ENCODE measurements at regions not wholly inside any gene's neighbourhood (a gene's known extent, or its start where the extent isn't known, plus 50 kb on each side); places are given as distances from the start of the nearest gene placed in this dataset.
A peak's percentile ranks its signal among the peaks of the same experiment; 100 is the strongest.

DNA sequence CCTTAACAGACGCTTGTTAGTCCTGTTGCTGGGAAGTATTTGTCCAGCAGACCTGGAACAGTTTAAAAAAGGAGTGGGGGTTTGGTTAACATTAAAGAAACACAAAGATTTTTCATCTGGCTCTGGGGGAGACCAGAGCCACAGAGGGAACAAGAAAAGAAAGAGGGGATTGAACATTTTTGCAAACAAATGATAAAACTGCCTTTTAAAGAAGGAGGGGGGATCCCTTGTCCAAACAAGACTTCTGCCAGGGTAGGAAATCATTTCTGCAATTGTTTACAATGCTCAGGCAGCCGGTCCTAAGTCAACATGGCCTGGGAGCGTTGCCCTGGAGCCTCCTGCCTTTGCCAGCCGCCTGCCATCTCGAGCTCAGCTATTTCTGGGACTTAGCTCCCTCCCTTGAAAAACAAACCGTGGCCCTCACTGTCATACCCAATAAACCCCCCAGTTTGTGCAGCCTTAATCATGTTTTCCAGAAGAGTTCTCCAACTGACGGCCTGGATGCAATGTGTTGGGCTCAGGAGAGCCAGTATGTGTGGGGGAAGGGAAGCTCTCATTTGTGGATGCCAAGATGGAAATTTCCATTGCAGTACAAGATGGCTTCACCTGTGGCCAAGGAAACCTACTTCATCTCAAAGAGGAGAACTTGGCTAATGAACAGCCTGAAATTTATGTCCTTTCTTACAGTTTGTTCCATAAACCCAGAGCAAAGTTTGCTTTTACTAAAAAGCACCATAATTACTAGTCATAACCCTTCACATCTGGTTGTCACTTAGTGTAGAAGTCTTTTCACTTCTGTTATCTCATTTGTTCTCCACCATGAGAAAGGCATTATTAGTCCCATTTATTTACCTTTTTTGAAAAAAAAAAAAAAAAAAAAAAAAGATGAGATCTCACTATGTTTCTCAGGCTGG, 75.9 kb upstream of the RNU6-1 start:
- Histone ChIP-seq H3K27ac (ENCODE audit: insufficient read depth, low read length) (no peak overlapping the region), H3K9ac (ENCODE audit: insufficient read depth, low read length) (no peak overlapping the region), H3K36me3 (ENCODE audit: control insufficient read depth, insufficient read depth, low read length) (no peaks in the 10 kb centered on the region), H3K27me3 (ENCODE audit: control insufficient read depth, insufficient read depth, low read length) (no peaks in the 10 kb centered on the region), H2AFZ (ENCODE audit: low read length) (no peak overlapping the region), H3K9me3 (ENCODE audit: control insufficient read depth, insufficient read depth, low read depth, low read length) (no peaks in the 10 kb centered on the region), H3K4me2 (ENCODE audit: extremely low read depth, insufficient read depth, low read length) (peak overlapping the region; percentile 45), H3K79me2 (ENCODE audit: control insufficient read depth, insufficient read depth, low read length) (no peaks in the 10 kb centered on the region), H4K20me1 (ENCODE audit: control insufficient read depth, extremely low read depth, insufficient read depth, low read length) (no peaks in the 10 kb centered on the region), H3K4me1 (ENCODE audit: control insufficient read depth, extremely low read depth, insufficient read depth, low read length) (no peaks in the 10 kb centered on the region), H3K4me3 (replicated peaks in 1 of 4; ENCODE audit: control extremely low read depth in 1 of 4, insufficient read depth in 1 of 4, low read depth in 3 of 4, low read length in 4 of 4) (no peak overlapping the region)
- no peak for TF ChIP-seq EZH2 (IDR thresholded peaks at IDR 0.05; ENCODE audit: low read length, missing control alignments)
- DNase-seq (ENCODE audit: low read depth in 2 of 2) = peak in 1 of 2 donors; percentile 43

DNA sequence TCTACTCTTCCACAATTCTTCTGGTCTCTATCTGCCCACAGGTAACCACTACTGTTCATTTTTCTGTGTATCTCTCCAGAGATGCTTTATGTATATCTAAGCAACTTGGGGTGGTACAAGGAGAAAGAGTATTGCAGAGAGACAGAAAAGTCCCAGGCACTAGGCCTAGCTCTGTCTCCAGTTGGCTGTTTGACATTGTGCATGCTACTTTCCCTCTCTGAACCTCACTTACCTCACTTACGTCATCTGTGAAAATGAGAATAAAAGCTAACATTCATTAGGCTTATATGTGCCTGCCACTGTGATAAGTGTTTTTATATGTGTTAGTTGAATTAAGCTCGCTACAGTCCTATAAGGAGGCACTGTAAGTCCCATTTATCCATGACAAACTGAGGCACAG, 76.7 kb upstream of the RNU6-1 start:
- no peak overlapping the region for H3K9ac ChIP-seq (ENCODE audit: insufficient read depth, low read length)
- no peak overlapping the region for H2AFZ ChIP-seq (ENCODE audit: low read length)
- H3K9me3 ChIP-seq (ENCODE audit: control insufficient read depth, insufficient read depth, low read depth, low read length) = no peaks in the 10 kb centered on the region

DNA sequence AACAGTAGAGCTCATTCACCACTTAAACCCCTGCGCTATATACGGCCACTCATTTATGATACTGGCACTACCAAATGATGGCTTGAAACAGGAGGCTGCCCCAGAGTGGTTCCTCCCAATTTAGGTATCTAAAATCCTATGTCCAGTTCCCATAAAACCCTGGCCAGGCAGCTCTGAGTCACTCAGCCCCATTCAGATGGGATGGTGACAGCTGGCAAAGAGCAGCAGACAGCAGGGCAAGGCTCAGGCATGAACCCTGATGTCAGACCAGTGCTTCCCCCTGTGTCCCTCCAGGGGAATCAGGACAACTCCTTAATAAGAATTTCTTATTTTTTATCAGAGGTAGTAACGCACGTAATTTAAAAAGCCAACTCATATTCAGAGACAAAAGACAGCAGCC, 77.2 kb upstream of the RNU6-1 start:
- Histone ChIP-seq H3K4me1 (ENCODE audit: control insufficient read depth, extremely low read depth, insufficient read depth, low read length) (no peaks in the 10 kb centered on the region), H2AFZ (ENCODE audit: low read length) (no peak overlapping the region)

More for the DNA sequence above, 76.7 kb upstream of the RNU6-1 start:
- Histone ChIP-seq H3K4me2 (ENCODE audit: extremely low read depth, insufficient read depth, low read length) (no peak overlapping the region), H3K4me1 (ENCODE audit: control insufficient read depth, extremely low read depth, insufficient read depth, low read length) (no peaks in the 10 kb centered on the region), H3K4me3 (replicated peaks in 1 of 4; ENCODE audit: control extremely low read depth in 1 of 4, insufficient read depth in 1 of 4, low read depth in 3 of 4, low read length in 4 of 4) (no peak overlapping the region), H3K36me3 (ENCODE audit: control insufficient read depth, insufficient read depth, low read length) (no peaks in the 10 kb centered on the region), H3K27me3 (ENCODE audit: control insufficient read depth, insufficient read depth, low read length) (no peaks in the 10 kb centered on the region), H3K27ac (ENCODE audit: insufficient read depth, low read length) (no peak overlapping the region), H4K20me1 (ENCODE audit: control insufficient read depth, extremely low read depth, insufficient read depth, low read length) (no peaks in the 10 kb centered on the region), H3K79me2 (ENCODE audit: control insufficient read depth, insufficient read depth, low read length) (no peaks in the 10 kb centered on the region)
- no peak for DNase-seq (ENCODE audit: low read depth in 2 of 2)
- no peak for TF ChIP-seq EZH2 (IDR thresholded peaks at IDR 0.05; ENCODE audit: low read length, missing control alignments)
- TF ChIP-seq, protein P1, sequence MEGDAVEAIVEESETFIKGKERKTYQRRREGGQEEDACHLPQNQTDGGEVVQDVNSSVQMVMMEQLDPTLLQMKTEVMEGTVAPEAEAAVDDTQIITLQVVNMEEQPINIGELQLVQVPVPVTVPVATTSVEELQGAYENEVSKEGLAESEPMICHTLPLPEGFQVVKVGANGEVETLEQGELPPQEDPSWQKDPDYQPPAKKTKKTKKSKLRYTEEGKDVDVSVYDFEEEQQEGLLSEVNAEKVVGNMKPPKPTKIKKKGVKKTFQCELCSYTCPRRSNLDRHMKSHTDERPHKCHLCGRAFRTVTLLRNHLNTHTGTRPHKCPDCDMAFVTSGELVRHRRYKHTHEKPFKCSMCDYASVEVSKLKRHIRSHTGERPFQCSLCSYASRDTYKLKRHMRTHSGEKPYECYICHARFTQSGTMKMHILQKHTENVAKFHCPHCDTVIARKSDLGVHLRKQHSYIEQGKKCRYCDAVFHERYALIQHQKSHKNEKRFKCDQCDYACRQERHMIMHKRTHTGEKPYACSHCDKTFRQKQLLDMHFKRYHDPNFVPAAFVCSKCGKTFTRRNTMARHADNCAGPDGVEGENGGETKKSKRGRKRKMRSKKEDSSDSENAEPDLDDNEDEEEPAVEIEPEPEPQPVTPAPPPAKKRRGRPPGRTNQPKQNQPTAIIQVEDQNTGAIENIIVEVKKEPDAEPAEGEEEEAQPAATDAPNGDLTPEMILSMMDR (conservative IDR thresholded peaks at IDR 0.05 in 1 of 2, IDR thresholded peaks at IDR 0.05 in 1 of 2; ENCODE audit: low read depth in 1 of 2, low read length in 2 of 2) = no peak

More for the DNA sequence above, 77.2 kb upstream of the RNU6-1 start:
- no peak overlapping the region for H3K27ac ChIP-seq (ENCODE audit: insufficient read depth, low read length)
- no peaks in the 10 kb centered on the region for H4K20me1 ChIP-seq (ENCODE audit: control insufficient read depth, extremely low read depth, insufficient read depth, low read length)
- H3K27me3 ChIP-seq (ENCODE audit: control insufficient read depth, insufficient read depth, low read length) = no peaks in the 10 kb centered on the region
- DNase-seq (ENCODE audit: low read depth in 2 of 2) = no peak
- H3K4me3 ChIP-seq (replicated peaks in 1 of 4; ENCODE audit: control extremely low read depth in 1 of 4, insufficient read depth in 1 of 4, low read depth in 3 of 4, low read length in 4 of 4) = no peak overlapping the region
- no peak overlapping the region for H3K4me2 ChIP-seq (ENCODE audit: extremely low read depth, insufficient read depth, low read length)
- no peaks in the 10 kb centered on the region for H3K36me3 ChIP-seq (ENCODE audit: control insufficient read depth, insufficient read depth, low read length)
- H3K9me3 ChIP-seq (ENCODE audit: control insufficient read depth, insufficient read depth, low read depth, low read length) = no peaks in the 10 kb centered on the region
- no peaks in the 10 kb centered on the region for H3K79me2 ChIP-seq (ENCODE audit: control insufficient read depth, insufficient read depth, low read length)
- no peak overlapping the region for H3K9ac ChIP-seq (ENCODE audit: insufficient read depth, low read length)
- TF ChIP-seq, protein P1 (conservative IDR thresholded peaks at IDR 0.05 in 1 of 2, IDR thresholded peaks at IDR 0.05 in 1 of 2; ENCODE audit: low read depth in 1 of 2, low read length in 2 of 2) = no peak
- TF ChIP-seq EZH2 (IDR thresholded peaks at IDR 0.05; ENCODE audit: low read length, missing control alignments) = no peak

Data from fibroblast of lung (primary cell).